Glomerular endothelial cell (primary cell): ENCODE measurements at regions not wholly inside any gene's neighbourhood (a gene's known extent, or its start where the extent isn't known, plus 50 kb on each side); places are given as distances from the start of the nearest gene placed in this dataset.
A peak's percentile ranks its signal among the peaks of the same experiment; 100 is the strongest.

Experiments
- DNase-seq: peaks from one replicate; pipeline ENCODE4 v3.0.0-alpha.2; 2011; ENCODE audit warnings: low read depth, low spot score; ENCODE audit errors: extremely low read depth

GRCh38 chr4:85381968-85382367, 93.0 kb upstream of the ARHGAP24 start:
- DNase-seq: no peak

- no peak for DNase-seq
Observed at GRCh38 chr4:85391071-85391470, 83.9 kb upstream of the ARHGAP24 start.

- no peak for DNase-seq
Observed at GRCh38 chr4:85391589-85392410, 83.2 kb upstream of the ARHGAP24 start.

- no peak for DNase-seq
Observed at GRCh38 chr4:85393201-85393600, 81.7 kb upstream of the ARHGAP24 start.

GRCh38 chr4:85398276-85398675, 76.7 kb upstream of the ARHGAP24 start:
- DNase-seq: no peak

- no peak for DNase-seq
Observed at GRCh38 chr4:85399270-85399669, 75.7 kb upstream of the ARHGAP24 start.

GRCh38 chr4:85402371-85402770, 72.6 kb upstream of the ARHGAP24 start:
- DNase-seq: no peak

GRCh38 chr4:85406185-85406584, 68.8 kb upstream of the ARHGAP24 start:
- no peak for DNase-seq

GRCh38 chr4:85407546-85407945, 67.4 kb upstream of the ARHGAP24 start:
- no peak for DNase-seq

GRCh38 chr4:85408301-85408700, 66.6 kb upstream of the ARHGAP24 start:
- no peak for DNase-seq

- DNase-seq: peak; percentile 71
Observed at GRCh38 chr4:85409251-85409650, 65.7 kb upstream of the ARHGAP24 start.

- DNase-seq: no peak
Observed at GRCh38 chr4:85411386-85411785, 63.6 kb upstream of the ARHGAP24 start.

- no peak for DNase-seq
Observed at GRCh38 chr4:85414972-85415371, 60.0 kb upstream of the ARHGAP24 start.

GRCh38 chr4:85416094-85416493, 58.9 kb upstream of the ARHGAP24 start:
- DNase-seq: no peak

- no peak for DNase-seq
Observed at GRCh38 chr4:85419103-85419502, 55.8 kb upstream of the ARHGAP24 start.

- DNase-seq: no peak
Observed at GRCh38 chr4:85420831-85421230, 54.1 kb upstream of the ARHGAP24 start.

- DNase-seq: no peak
Observed at GRCh38 chr4:85423431-85423830, 51.5 kb upstream of the ARHGAP24 start.
